Thoracic aorta (tissue), 2 donors: ENCODE measurements at regions not wholly inside any gene's neighbourhood (a gene's known extent, or its start where the extent isn't known, plus 50 kb on each side); places are given as distances from the start of the nearest gene placed in this dataset.
"Not testable (repeated sequence)": the region's sequence is repeated elsewhere in the genome, so short reads cannot be mapped to it uniquely, and the experiment has no call there.

Experiments used
- ATAC-seq: fragments of 150-250 bp; one replicate; pipeline ENCODE4 v1.8.0; 2017; ENCODE audit warnings: low read depth; ENCODE audit not compliant: insufficient number of reproducible peaks, low FRiP score
- DNase-seq: peaks from one replicate; pipeline ENCODE4 v3.0.0-alpha.2; 2020; ENCODE audit warnings: low spot score
- H3K27ac ChIP-seq, 2 donors: fragments of 200-600 bp; sonication (generic); 1 replicate in 1 of 2; 2 replicates in 1 of 2; pipeline ENCODE4 v1.5.1; 2016; ENCODE audit warnings: mild to moderate bottlenecking in 2 of 2, moderate library complexity in 2 of 2
- H3K27me3 ChIP-seq: fragments of 200-600 bp; sonication (generic); replicated peaks from 2 replicates; pipeline ENCODE4 v1.6.0; 2016; ENCODE audit warnings: mild to moderate bottlenecking; ENCODE audit not compliant: insufficient read depth
- H3K36me3 ChIP-seq: fragments of 200-600 bp; sonication (generic); one replicate; pipeline ENCODE4 v1.5.1; 2016
- H3K4me1 ChIP-seq, 2 donors: fragments of 200-600 bp; sonication (generic); 1 replicate in 1 of 2; 2 replicates in 1 of 2; pipeline versions ENCODE4 v1.5.1 to v1.6.0; 2016; ENCODE audit warnings: low read depth in 2 of 2, mild to moderate bottlenecking in 1 of 2; ENCODE audit not compliant: control insufficient read depth in 1 of 2
- H3K4me3 ChIP-seq: fragments of 200-600 bp; sonication (generic); 2 replicates; pipeline ENCODE4 v1.5.1; 2016; ENCODE audit warnings: mild to moderate bottlenecking
- H3K9me3 ChIP-seq: fragments of 200-600 bp; sonication (generic); 2 replicates; pipeline ENCODE4 v1.5.1; 2016
- CTCF ChIP-seq: fragments of 200-600 bp; sonication (generic); IDR thresholded peaks from one replicate; pipeline ENCODE4 v1.5.1; 2019; ENCODE audit warnings: antibody characterized with exemption

- H3K4me3 ChIP-seq, result no peak overlapping the region
- TF ChIP-seq CTCF, result no peak
These were observed 325.2 kb downstream of the CETN3 start for GRCh38 chr5:90084342-90084741.

GRCh38 chr5:90073026-90073570, 336.5 kb downstream of the CETN3 start:
- not testable (repeated sequence) for H3K4me3 ChIP-seq, DNase-seq

More at GRCh38 chr5:90084342-90084741, 325.2 kb downstream of the CETN3 start:
- Histone ChIP-seq H3K36me3 (no peaks in the 10 kb centered on the region), H3K27ac (no peak overlapping the region), H3K27me3 (no peaks in the 10 kb centered on the region), H3K9me3 (no peaks in the 10 kb centered on the region), H3K4me1 (no peaks in the 10 kb centered on the region)
- DNase-seq, result no peak
- ATAC-seq, result no peak

GRCh38 chr5:90071656-90072055, 337.9 kb downstream of the CETN3 start:
- no peak for TF ChIP-seq CTCF
- H3K4me1 ChIP-seq, result peaks cover 0 to 13% of the 10 kb centered on the region in 2 donors
- no peaks in the 10 kb centered on the region for H3K9me3 ChIP-seq
- H3K27me3 ChIP-seq, result no peaks in the 10 kb centered on the region
- H3K27ac ChIP-seq, result no peak overlapping the region
- DNase-seq (no peak), ATAC-seq (no peak)
- no peak overlapping the region for H3K4me3 ChIP-seq
- H3K36me3 ChIP-seq, result no peaks in the 10 kb centered on the region

More at GRCh38 chr5:90073026-90073570, 336.5 kb downstream of the CETN3 start:
- H3K27me3 ChIP-seq, H3K9me3 ChIP-seq, ATAC-seq, H3K36me3 ChIP-seq, H3K27ac ChIP-seq: not testable (repeated sequence)
- peaks cover 0 to 13% of the 10 kb centered on the region in 2 donors for H3K4me1 ChIP-seq

- no peak overlapping the region for H3K27ac ChIP-seq
These were observed 338.5 kb downstream of the CETN3 start for GRCh38 chr5:90071066-90071465.

GRCh38 chr5:90066920-90067319, 342.6 kb downstream of the CETN3 start:
- no peak for TF ChIP-seq CTCF
- DNase-seq (no peak), ATAC-seq (no peak)
- H3K4me1 ChIP-seq, result peaks cover 0 to 13% of the 10 kb centered on the region in 2 donors
- H3K36me3 ChIP-seq, result no peaks in the 10 kb centered on the region
- H3K27ac ChIP-seq, result no peak overlapping the region
- no peaks in the 10 kb centered on the region for H3K9me3 ChIP-seq
- no peak overlapping the region for H3K4me3 ChIP-seq
- no peaks in the 10 kb centered on the region for H3K27me3 ChIP-seq

More at GRCh38 chr5:90071066-90071465, 338.5 kb downstream of the CETN3 start:
- Histone ChIP-seq H3K4me3 (no peak overlapping the region), H3K36me3 (no peaks in the 10 kb centered on the region), H3K4me1 (peaks cover 0 to 16% of the 10 kb centered on the region in 2 donors), H3K27me3 (no peaks in the 10 kb centered on the region), H3K9me3 (no peaks in the 10 kb centered on the region)
- ATAC-seq (no peak), DNase-seq (no peak)
- TF ChIP-seq CTCF, result no peak
